GM19238 (cell line): ENCODE measurements at regions not wholly inside any gene's neighbourhood (a gene's known extent, or its start where the extent isn't known, plus 50 kb on each side); places are given as distances from the start of the nearest gene placed in this dataset.

ENCODE experiments used
- DNase-seq: peaks from one replicate; pipeline ENCODE4 v3.0.0; 2011; ENCODE audit warnings: low spot score; ENCODE audit not compliant: insufficient read length

DNA sequence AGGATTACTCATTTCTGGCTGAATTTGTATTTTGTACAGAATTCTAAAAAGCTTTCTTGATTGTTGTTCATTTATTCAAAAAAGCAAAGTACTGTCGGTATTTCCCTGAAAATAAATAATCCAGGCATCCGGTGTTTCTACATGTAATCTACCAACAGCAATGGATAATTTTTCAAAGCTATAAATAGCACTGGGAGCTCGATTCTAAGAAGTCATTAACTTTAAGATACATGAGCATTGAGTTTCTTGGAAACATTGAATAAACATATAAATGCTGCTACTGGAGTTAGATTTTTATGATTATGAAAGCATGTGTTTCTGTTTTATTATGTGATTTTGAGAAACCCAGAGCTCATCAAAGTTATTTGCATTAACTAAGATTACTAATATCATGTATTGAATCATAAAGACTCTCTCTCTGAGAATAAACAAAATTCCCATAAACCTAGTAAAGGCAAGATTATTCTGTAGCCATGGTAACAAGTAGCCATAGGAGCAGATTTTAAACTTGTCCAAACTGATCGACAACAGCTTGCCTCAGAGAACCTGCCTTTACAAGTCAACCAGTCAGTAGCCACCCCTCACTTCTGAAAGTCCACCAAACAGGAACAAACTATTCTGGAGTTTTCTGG, 197.0 kb downstream of the DRD1 start:
- no peak for DNase-seq

DNA sequence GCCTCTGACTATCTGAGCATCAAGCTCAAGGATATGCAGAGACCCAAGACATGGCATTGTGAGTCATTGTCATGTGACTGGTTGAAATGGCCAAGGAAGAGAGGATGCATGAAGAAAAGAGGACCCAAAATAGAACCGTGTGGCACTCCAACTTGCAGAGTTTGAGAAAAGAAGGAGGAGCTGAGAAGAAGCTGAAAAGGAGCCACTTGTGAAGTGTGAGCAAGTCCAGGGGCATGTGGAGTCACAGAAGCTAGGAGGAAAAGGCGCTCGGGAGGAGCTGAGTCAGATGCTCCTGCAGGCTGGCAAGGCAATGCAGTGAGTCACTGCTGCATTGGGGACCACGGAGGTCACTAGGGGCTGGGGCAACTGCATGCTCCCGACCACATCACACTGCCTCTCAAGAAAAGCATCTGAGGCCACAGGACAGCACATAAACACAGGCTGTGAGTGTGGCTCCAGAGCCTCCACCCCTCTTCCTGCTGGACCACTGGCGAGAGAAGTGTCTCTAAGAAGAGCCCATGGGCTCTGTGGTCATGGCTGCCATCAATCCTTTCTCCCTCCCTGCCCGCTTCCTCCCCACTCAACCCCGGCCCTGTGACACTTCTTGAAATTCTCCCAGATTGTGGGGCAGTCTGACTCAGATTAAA, 197.6 kb downstream of the DRD1 start:
- no peak for DNase-seq

DNA sequence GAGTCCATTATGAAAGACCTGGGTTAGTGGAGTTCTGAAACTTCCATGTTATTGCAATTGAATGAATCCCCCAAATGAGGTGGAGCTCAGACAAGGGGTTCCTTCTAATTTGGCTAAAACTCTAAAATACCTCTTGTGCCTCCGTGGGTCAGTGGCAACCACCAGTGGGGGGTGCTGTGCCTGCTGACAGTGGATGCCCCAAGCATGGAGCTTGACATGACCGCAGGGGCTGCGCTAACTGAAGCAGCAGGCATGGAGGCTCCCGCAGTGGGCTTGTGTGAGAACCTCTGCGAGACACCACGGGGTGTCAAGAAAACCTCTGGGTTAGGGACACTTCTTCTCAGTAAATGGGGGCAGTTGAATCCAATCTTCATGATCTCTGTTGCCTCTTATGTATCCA, 200.5 kb downstream of the DRD1 start:
- DNase-seq, result no peak

- no peak for DNase-seq
Measured at GRCh38 chr5:175242207-175242606, 201.8 kb downstream of the DRD1 start.

- DNase-seq, result no peak
Measured at GRCh38 chr5:175238326-175238725, 205.7 kb downstream of the DRD1 start.

GRCh38 chr5:175236176-175236575, 207.8 kb downstream of the DRD1 start:
- no peak for DNase-seq

GRCh38 chr5:175235251-175235960, 208.6 kb downstream of the DRD1 start:
- DNase-seq, result no peak

GRCh38 chr5:175230299-175230698, 213.7 kb downstream of the DRD1 start:
- no peak for DNase-seq

GRCh38 chr5:175226506-175226905, 217.5 kb downstream of the DRD1 start:
- DNase-seq, result no peak

DNA sequence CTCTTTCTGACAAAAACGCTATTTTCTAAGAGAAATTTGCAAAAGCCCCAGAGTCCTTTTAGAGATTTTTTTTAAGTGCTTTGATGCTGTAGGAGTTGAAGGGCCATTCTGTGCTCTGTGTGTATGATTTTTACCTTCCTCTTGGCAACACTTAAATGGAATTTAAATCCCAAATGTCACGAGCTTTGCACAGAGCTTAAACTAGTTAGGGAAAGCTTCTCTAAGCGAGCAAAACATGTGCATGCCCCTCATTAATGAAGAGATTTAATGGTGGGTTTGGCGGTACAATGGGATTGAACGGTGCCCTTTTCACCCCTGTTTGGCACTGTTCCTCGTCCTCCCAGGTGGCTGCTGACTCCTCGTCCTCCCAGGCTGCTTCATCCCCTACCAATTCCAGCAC, 220.7 kb downstream of the DRD1 start:
- DNase-seq, result no peak

GRCh38 chr5:175222621-175223020, 221.4 kb downstream of the DRD1 start:
- DNase-seq, result no peak

DNA sequence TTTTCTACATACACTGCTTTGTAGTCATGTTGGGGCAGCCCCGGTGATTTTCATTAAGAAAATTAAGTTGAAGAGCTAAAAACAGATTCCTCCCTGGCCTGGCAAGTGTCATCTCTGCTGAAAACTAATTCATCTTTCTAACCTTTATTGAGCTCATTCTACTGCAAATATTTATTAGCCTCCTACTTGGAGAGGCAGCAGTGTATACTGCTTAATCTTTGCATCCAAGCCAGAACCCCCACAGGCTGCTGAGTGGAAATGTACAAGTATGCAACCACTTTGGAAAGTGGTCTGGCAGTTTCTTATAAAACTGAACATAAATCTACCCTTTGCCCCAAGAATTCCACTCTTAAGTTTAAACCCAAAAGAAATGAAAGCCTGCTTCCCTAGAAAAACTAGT, 223.4 kb downstream of the DRD1 start:
- DNase-seq, result no peak

DNA sequence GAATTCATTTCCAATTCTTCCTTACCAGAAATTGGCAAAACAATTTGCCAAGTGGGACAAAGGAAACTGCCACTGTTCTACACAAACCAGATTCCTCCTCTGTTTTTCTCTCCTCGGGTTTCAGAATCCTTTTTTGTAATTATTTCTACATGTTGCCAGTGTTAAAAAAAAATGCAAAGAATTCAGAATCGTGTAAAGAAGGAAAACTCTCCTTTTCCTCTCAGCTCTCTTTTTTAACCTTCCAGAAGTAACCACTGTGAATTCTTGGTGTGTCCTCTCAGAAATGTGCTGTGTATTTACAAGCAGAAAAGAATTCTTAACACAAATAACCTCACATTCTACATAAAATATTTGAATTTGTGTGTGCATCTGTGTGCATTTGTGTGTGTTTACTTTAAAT, 224.6 kb downstream of the DRD1 start:
- DNase-seq, result no peak

DNA sequence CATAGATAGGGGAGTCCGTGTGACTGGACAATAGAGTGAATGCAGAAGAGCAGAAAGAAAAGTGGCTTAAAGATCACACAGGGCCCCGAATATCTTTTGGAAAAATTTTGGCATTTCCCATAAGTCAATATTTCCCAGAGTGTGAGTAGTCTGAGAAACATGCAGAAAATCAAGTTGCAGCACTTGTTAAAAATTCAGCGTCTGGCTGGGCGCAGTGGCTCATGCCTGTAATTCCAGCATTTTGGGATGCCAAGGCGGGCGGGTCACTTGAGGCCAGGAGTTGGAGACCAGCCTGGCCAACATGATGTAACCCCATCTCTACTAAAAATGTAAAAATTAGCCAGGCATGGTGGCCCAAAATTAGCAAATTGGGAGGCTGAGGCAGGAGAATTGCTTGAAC, 227.0 kb downstream of the DRD1 start:
- DNase-seq, result no peak

DNA sequence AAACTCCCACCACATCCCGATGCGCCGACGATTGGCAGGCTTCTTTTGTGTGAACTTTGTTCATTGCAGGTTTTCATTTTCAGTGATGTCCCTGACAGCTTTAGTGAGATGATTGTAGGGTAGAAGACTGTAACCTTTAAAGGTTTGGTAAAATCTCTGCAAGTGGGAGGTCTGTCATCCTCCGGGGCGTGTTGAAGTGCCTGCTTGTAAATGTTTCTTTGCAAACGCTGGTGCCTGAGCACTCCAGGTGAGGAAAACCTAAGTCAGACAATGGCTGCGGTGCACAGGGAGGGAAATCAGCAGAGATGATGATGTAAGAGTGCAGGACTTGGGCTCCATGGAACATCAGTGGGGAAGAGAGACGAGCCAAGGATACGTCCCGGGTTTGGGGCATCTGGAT, 228.1 kb downstream of the DRD1 start:
- DNase-seq, result no peak

DNA sequence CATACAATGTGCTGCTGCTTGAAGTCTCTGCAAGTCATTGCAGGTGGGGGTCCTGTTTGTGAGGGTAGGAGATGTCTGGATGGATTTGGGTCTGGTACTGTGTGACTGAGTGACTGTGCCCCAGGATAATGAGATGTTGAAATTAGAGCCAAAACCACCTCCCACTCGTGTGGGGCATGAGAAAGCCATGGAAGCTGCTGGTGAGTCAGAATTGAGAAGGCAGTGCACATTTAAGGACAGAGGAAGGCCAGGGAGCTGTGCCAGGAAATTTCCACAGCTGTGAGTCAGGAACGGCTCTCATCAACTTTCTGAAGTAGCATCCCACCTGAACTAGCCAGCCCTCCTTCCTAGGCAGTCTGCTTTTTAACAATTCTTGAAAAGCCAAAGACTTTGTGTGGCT, 229.8 kb downstream of the DRD1 start:
- DNase-seq, result no peak

GRCh38 chr5:175211956-175212756, 231.8 kb downstream of the DRD1 start:
- DNase-seq, result no peak

- DNase-seq, result no peak
Measured at GRCh38 chr5:175207321-175208040, 236.5 kb downstream of the DRD1 start.

DNA sequence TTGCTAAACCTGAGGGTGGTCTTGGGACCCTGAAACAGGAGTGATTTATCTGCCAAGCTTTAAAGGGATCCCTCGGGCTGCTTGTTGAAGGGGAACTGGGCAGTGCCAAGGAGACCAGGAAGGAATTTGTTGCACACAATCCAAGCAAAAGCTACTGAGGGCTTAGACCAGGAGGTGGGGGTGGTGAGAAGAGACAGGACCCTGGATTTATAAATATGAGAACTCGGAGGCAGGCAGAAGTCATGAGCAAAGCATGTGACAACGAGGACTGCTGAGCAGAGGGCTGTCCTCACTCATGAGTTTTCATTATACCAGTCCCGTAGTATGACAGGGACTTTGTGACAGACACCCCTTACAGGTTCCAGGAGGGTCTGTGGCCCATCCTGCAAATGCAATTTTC, 237.3 kb downstream of the DRD1 start:
- DNase-seq, result no peak

DNA sequence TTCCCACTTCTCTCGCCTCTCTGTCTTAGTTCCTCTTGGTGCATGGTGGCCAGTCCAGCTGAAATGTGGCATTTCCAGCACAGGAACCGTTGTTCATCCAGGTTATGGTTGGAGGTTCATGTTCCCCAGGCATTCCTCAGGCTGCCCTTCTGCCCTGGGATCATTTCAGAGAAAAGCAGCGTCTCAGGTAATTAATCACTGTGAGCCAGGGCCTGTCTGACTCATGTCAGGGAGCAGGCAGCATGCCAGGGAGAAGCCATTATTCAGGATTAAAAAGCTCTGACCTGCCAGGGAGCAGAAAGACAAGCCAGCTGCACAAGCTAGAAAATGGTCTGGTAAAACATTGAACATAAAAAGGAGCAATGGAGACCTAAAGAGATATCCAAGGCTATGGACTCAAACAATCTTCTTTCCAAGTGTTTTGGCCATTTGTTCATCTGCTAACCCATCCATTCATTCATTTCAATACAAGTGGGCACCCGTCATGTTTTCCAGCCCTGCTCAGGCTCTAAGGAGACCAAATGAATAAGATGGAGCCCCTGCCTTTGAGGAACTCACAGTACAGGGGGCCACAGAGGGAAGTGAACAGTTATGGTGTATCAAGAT, 241.4 kb downstream of the DRD1 start:
- no peak for DNase-seq

- DNase-seq, result no peak
Measured at GRCh38 chr5:175201393-175201792, 242.6 kb downstream of the DRD1 start.
